ENCODE measurements at regions not wholly inside any gene's neighbourhood (a gene's known extent, or its start where the extent isn't known, plus 50 kb on each side); places are given as distances from the start of the nearest gene placed in this dataset.

GRCh38 chr4:184331268-184331995 lies 113.8 kb upstream of the ENPP6 start:
- TF ChIP-seq CTCF (IDR thresholded peaks at IDR 0.05; ENCODE audit: low read length) (no peak), EZH2 (IDR thresholded peaks at IDR 0.05; ENCODE audit: borderline replicate concordance, low read length) (no peak)
